IPS DF 4.7 (cell line): ENCODE measurements at regions not wholly inside any gene's neighbourhood (a gene's known extent, or its start where the extent isn't known, plus 50 kb on each side); places are given as distances from the start of the nearest gene placed in this dataset.

Experiments used
- DNase-seq: peaks from one replicate; pipeline ENCODE4 v3.0.0-alpha.2; 2013; ENCODE audit warnings: low spot score; ENCODE audit errors: extremely low read depth

DNA sequence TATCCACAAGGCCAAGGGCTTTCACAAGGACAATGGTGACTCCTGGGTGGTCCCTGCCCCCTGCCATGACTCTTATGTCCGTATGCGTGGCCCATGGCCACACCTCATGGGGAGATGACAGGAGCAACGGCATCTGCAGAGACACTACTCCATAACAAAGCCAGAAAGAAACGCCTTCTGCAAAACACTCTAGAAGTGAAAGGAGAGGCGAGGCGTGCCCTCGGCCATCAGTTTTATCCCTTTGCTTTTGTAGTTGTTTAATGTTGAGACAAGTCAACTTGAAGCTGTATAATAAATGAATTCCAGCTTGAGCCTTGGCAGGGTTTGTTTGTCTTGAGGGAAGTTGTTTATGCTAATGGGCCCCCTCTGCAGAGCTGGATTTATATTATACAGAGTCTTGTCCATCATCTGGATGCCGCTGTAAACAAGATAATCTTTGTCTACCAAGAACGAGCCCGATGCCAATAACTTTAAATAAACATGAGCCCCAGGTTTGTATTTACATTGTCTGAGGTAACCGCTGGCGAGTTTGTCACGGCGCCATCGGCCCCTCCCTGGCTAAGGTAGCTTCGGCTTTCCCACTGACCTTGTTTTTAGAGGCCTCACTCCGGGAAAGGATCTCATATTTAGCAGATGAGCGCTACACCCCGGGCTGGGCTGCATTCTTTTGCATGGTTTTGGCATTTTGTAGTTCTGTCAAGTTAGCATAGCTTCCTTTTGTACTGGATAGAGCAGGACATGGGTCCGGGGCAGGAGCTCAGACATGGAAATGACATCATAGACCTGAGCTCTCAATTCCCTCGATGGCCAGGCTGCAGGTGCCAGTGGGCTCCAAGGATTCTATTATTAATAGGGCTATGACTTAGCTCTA, 165.3 kb downstream of the ERCC6L2 start:
- no peak for DNase-seq

DNA sequence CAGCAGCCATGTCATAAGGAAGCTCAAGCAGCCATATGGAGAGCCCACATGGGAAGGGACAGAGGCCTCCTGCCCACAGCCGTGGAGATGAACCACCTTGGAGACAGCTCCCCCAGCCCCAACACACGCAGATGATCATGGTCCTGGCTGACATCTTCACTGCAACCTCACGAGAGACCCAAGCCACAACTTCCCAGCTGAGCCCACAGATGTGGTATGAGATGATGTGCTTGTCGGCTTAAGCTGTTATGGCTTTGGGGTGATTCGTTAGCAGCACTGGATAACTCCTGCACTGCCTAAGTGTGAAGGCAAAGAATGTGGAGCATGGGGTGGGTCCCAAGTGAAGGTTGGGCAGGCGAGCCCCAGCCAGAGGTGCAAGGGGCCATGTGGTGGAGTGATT, 163.4 kb downstream of the ERCC6L2 start:
- DNase-seq, result no peak

DNA sequence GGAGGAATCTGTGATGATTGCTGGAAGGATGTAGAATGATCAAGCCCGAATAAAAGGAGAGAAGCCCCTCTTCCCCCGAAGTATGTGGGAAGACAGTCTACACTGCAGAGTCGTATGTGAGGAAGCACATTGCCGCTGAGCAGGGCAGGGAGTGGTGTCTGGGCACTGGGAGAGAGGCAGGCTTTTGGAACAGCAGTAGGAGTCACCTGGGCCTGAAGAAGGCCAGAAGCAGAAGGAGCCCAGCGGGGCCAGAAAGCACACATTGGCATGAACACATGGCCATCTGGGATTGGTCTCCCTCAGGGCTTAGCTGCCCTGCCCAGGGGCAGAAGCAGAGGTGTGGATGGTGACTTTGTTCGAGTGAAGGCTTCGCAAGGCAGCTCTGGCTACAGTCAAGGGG, 162.8 kb downstream of the ERCC6L2 start:
- no peak for DNase-seq

DNA sequence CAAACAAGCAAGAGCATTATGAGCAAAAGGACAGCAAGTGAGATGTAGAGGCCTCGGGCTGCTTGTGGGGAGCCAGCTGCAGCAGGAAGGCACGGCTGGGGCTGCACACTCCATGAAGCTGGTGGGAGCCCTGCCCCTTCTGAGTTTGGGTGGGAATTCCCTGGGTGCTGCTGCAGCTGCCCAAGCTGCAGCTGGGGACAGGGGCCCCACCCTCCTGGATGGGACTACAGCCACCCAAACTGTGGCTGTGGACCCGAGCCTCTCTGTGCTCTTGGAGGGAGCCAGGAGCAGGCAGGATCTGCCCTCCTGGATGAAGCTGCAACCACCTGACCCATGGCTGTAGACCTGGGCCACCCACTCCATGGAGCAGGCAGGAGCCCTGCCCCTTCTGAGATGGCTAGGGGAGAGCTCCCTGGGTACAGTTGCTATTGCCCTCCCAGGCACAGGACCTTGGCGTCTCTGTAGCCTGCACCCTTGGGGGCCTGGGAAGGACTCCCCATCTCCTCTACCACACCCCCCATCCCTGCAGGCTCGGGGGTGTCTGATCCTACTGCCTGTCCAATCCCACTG, 159.1 kb downstream of the ERCC6L2 start:
- DNase-seq, result no peak

DNA sequence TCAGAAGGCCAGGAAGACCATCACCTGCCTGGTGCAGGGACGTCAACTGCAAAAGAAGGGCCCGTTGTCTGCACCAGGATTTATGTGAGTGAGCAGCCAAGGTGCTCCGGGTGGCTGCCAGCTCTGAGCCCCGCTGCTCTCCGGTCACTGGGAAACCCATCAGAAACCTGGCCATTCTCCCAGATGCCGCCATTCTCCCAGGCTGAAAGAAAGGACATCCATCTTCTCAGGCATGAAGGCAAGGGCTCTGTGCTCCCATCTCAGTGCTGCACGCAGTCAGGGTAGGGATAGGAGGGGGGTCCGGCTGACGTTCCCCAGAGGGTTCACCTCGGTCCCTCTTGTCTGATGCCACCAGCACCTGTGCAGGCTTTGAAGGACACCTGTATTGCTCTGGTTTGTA, 158.4 kb downstream of the ERCC6L2 start:
- DNase-seq, result no peak

DNA sequence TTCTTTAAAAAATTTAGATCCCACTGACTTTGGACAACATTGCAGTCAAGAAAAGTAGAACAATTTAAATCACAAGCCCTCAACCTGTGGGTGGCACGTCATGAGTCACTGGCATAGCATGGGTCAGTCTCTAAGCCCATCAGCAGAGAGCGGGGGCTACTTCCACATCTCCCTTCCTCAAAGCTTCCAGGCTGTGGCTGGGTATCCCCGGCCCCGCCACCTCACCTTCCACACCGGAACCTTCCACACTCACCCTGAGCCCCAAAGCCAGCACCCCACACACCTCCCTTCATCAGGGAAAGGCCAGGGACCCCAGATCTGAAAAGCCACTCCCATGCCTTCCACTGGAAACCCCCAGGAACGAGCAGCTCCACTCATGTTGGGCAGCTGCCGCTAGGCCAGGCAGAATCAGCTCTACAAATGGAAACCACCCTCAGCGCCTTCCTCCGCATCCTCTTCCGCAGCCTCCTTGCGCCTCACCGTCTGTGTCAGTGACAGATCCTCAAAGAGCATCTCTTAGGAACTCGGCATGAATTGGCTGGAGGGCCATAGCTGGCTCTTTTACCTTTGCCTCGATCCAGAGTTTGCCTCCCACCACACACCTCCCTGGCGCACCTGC, 156.5 kb downstream of the ERCC6L2 start:
- DNase-seq, result no peak

DNA sequence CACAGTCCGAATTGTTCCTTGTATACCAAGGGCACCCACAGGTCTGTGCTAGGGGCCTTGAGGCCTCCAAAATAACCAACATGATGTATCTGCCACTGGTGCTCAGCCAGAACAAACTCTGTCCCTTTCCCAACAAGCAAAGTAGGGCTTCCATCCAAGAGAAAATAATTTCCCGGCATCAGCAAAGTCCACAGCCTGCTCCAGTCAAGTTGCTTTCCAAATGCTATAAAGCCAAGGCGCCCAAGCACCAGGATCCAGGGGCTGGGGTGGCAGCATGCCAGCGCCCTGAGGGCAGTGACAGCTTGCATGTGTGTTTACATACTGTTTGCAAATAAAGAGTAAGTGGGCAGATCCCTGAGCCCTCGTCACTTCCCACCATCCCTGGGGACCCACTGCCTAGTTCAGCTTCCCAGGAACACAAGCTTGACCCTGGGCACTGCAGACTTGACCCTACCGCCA, 155.9 kb downstream of the ERCC6L2 start:
- no peak for DNase-seq

DNA sequence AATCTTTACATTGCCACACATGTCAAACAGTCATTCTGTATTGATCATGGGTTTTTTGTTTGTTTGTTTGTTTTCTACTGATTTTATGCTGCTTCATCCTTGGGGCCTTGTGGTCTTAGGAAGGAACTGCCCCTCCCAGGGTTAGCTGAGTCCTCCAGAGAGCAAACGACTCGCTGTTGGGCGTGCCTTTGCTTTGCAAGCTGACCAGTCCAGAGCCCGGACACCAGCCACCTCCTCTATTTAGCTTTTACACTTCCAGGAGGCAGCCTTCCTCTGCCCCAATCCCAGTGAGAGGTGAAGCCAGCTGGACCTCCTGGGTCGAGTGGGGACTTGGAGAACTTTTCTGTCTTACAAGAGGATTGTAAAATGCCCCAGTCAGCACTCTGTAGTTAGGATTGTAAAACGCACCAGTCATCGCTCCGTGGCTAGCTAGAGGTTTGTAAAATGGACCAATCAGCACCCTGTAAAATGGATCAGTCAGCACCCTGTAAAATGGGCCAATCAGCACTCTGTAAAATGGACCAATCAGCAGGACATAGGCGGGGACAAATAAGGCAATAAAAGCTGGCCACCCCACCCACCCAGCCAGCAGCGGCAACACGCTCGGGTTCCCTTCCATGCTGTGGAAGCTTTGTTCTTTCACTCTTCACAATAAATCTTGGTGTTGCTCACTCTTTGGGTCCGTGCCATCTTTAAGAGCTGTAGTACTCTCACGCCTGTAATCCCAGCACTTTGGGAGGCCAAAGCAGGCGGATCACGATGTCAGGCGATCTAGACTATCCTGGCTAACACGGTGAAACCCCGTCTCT, 154.4 kb downstream of the ERCC6L2 start:
- DNase-seq, result no peak

DNA sequence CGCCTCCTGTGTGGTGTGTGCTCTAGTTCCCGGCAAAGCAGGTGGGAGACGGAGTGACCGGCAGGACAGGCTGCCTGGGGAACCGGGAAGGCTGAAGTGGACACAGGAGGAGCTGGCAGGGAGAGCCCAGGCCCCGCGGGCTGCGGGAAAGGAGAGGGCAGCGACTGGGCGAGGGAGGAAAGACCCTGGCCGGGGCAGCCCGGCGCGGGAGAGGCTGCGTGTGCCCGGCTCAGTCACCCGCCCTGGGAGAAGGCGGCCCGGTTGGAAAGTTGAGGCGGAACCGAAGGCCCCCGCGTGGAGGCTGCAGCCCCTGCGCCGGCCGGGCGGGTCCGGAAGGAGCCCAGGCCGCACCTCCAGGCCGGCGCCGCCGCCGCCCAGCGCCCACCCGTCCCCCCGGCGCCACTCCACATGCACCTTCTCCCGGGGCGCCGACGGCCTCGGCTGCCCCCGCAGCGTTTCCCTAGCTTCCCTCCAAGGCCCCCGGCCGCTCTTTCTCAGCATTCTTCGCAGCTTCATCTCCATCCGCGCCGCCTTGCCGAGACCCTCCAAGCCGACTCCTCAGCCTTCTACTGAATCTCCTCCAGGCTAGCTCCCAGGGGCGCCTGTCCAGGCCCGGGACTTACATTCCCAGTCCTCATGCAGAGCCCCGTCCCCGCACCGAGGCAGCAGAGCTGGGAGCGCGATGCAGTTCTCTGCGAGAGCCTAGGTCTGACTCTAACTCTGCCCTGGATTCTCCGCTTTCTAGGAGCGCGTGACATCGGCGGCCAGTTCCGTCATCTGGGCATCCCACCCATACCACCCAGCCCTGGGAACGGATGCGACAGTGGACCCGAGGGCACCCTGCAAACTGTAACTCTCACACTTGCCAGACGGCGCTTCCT, 152.0 kb downstream of the ERCC6L2 start:
- no peak for DNase-seq

DNA sequence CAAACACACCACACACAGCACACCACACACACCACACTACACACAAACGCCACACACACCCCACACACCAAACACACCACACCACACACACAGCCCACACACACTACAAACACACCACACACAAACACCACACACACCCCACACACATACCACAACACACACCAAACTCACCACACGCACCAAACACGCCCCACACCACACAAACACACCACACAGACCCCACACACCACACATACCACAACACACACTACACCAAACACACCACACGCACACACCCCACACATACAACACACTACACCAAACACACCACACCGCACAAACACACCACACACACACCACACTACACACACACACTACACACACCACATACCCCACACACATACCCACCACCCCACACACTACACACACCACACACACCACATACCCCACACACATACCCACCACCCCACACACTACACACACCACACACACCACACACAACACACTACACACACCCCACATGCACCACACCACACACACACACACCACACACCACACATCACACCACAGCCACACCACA, 151.2 kb downstream of the ERCC6L2 start:
- no peak for DNase-seq

DNA sequence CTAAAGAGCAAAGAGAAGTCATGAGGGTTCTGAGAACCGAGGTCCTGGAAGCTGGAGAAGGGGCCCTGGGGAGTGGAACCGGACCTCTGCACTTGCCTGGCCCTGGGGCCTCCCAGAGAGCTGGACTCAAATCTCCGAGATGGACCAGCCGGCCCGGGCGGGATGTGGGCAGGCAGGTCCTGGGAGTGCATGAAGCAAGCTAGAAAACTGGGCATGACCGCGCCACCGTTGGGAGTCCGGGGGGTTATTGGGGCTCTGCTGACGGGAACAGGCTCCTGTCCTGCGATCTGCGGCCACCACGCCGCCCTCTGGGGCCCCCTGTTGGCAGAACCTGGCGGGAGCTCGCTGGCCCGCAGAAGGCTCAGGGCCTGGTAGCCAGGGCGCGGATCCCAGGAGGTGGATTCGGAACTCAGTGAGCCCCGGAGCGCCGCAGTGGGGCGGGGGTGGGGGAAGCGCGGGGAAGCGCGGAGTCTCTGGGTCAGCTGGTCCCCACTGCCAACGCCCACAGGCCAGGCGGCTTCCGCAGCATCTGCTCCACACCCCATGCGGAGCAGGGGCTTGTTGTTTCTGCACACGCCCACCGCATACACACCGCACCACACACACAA, 150.6 kb downstream of the ERCC6L2 start:
- DNase-seq, result no peak

DNA sequence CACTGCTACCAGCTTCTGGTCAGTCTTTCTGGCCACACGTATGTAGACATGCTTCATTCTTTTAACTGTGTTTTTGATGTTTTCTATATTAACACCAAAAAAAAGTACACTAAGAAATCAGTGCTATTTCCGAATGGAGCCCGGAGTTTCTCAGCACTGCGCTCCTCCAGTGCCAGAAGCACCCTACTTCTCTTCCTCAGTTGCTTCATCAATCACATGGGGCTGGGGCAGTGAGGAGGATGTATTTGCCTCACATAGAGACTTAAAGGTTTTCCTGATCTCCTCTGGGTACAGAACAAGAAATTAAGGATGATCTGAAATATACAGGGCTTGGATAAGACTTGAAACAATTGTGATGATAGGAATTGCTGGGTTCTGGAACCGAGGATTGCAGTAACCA, 148.0 kb downstream of the ERCC6L2 start:
- no peak for DNase-seq

DNA sequence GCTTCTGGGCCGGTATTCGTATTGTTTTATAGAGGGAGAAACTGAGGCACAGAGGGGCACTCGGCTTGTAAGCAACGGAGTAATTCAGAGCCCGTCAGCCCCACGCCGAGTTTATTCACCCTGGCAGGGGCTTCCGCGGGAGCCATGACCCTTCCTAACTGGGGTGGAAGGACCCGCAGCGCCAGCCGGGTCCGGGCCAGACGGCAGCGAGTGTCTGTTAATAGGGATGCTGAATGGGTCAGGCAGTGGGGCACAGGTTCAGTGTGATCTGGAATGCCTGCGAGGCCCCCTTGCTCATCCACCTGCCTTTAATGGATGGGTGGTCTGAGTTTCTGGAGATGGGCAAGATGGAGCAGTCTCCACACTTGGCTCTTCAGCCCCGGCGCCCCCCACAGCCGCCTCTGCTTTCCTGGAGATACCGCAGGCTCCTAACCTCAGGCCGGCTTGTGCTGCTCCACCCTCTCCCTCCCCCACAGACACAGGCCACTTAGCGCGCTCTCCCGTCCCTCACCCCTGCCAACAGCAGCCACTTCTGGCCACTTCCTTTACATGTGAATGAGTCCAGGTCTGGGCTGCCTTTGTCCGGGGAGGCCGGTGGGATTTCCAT, 147.1 kb downstream of the ERCC6L2 start:
- DNase-seq, result no peak

DNA sequence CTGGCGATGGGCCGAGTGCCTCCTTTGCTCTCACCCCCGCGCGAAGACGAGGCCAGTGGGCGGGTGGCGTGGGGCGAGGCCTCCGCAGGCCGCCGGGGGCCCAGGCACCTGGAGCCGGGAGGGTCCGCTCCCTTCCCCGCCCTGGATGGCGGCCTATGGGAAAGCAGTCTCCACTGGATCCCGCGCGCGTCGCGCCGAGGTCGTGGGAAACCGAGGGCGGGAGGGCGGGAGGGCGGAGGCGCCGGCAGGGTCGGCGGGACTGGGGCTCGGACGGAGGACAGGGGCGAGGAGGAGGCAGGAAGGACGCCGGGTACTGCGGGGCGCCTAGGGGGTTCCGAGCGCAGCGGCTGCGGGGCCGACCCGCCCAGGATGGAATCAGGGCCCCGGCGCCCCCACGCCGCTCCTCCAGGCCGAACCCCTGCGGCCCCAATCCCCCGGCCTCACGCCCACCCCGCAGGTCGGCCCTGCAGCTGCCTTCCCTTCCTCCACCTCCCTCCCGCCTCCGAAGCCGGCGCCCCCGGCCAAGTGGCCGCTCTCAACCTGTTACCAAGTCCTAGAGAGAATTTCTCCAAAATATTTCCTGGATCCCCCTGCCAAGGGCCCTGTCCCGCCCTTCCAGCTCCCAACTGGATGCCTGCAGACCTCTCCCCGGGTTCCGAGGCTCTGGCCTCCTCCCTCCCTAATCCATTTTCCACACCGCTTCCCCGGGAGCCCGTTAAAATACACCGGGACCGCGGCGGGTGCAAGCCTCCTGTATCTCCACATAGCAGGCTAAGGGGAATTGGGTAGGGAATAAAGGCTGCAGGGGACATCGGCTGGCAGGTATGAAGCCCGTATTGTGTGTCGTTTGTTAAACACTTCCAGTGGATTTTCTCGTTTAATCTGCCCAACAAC, 146.3 kb downstream of the ERCC6L2 start:
- no peak for DNase-seq

DNA sequence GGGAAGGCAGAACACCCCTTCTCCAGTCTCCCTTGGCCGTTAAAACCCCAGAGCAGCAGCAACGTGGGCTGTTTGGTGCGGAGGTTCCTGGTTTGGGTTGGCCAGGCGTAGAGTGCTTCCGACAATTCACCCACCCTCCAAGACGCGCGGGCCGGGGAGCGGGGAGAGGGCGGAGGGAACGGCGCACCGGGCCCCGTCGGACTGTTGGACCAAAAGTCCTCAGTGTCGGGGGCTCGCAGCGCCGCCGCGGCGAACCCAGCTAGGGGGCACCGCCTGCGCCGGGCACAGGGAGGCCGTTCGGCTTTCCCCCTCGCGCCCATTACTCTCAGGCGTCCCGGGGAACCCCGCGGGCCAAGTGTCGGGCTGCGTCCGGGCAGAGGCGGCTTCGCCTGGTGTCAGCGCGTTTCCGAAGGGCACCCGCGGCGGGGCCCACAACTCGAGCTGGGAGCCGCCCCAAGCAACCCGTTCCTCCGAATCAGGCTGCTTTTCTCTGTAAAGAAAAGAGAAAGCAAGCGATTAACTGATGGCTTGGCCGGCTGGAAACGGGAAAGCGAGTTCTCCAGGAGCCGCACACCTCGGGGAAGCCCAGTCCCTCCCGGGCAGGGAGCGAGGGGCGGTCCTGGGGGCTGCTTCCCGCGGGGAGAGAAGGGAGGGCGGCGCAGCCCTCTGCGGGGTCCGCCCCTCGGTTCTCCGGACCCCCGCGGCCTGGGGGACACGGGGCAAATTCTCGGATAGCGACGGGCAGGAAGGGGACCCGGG, 145.5 kb downstream of the ERCC6L2 start:
- no peak for DNase-seq

DNA sequence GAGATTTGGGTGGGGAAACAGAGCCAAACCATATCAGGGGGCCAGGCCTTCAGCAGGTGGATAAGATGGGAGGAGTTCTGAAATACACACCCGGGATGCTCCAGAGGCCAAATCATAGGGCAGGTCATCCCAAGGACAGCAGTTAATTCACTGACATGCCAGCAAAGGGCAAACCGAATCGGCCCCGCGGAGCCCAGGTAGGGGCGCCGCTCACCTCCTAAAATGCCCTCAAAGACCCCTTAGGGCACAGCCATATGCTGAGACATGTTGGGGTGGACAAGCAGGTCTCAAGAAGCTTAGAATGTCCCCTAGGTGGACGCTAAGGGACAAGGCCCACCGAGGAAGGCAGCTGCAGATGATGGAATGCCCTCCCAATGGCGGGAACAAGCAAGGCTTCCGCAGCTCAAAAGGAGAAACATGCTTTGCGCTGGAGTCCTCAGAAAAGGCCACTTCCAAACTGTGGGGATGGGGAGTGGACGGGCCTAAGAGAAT, 144.9 kb downstream of the ERCC6L2 start:
- DNase-seq, result no peak
